Stromal cell of bone marrow (primary cell): ENCODE measurements at regions not wholly inside any gene's neighbourhood (a gene's known extent, or its start where the extent isn't known, plus 50 kb on each side); places are given as distances from the start of the nearest gene placed in this dataset.

ENCODE experiments used
- DNase-seq: peaks from one replicate; pipeline ENCODE4 v3.0.0-alpha.2; 2012; ENCODE audit warnings: low read depth

GRCh38 chr21:40901691-40902090 lies 54.7 kb upstream of the DSCAM start:
- no peak for DNase-seq

- DNase-seq = no peak
Measured at GRCh38 chr21:40902299-40902698, 55.3 kb upstream of the DSCAM start.

GRCh38 chr21:40902993-40903392 lies 56.0 kb upstream of the DSCAM start:
- DNase-seq = no peak

GRCh38 chr21:40905251-40905650 lies 58.3 kb upstream of the DSCAM start:
- DNase-seq = no peak

GRCh38 chr21:40912375-40912774 lies 65.4 kb upstream of the DSCAM start:
- DNase-seq = no peak

- no peak for DNase-seq
Measured at GRCh38 chr21:40915114-40915513, 68.2 kb upstream of the DSCAM start.

- DNase-seq = no peak
Measured at GRCh38 chr21:40923407-40923806, 76.4 kb upstream of the DSCAM start.

- DNase-seq = no peak
Measured at GRCh38 chr21:40923901-40924300, 76.9 kb upstream of the DSCAM start.

- DNase-seq = no peak
Measured at GRCh38 chr21:40924641-40925040, 77.7 kb upstream of the DSCAM start.

- no peak for DNase-seq
Measured at GRCh38 chr21:40926238-40926637, 79.3 kb upstream of the DSCAM start.

GRCh38 chr21:40929833-40930232 lies 82.9 kb upstream of the DSCAM start:
- DNase-seq = no peak

- no peak for DNase-seq
Measured at GRCh38 chr21:40931197-40931596, 84.2 kb upstream of the DSCAM start.

GRCh38 chr21:40936178-40936577 lies 89.2 kb upstream of the DSCAM start:
- DNase-seq = no peak

GRCh38 chr21:40936771-40937261 lies 89.9 kb upstream of the DSCAM start:
- DNase-seq = no peak

- DNase-seq = no peak
Measured at GRCh38 chr21:40938078-40938477, 91.1 kb upstream of the DSCAM start.

- DNase-seq = no peak
Measured at GRCh38 chr21:40938611-40939010, 91.7 kb upstream of the DSCAM start.

- DNase-seq = no peak
Measured at GRCh38 chr21:40947713-40948112, 100.8 kb upstream of the DSCAM start.

- DNase-seq = no peak
Measured at GRCh38 chr21:40950970-40951369, 104.0 kb upstream of the DSCAM start.

- DNase-seq = no peak
Measured at GRCh38 chr21:40952551-40953323, 105.8 kb upstream of the DSCAM start.

- DNase-seq = no peak
Measured at GRCh38 chr21:40964691-40965090, 117.7 kb upstream of the DSCAM start.

GRCh38 chr21:40967771-40968170 lies 120.8 kb upstream of the DSCAM start:
- DNase-seq = no peak

- DNase-seq = no peak
Measured at GRCh38 chr21:40972151-40972550, 125.2 kb upstream of the DSCAM start.

GRCh38 chr21:40976198-40977109 lies 129.5 kb upstream of the DSCAM start:
- DNase-seq = no peak
